ENCODE measurements at regions not wholly inside any gene's neighbourhood (a gene's known extent, or its start where the extent isn't known, plus 50 kb on each side); places are given as distances from the start of the nearest gene placed in this dataset.

DNA sequence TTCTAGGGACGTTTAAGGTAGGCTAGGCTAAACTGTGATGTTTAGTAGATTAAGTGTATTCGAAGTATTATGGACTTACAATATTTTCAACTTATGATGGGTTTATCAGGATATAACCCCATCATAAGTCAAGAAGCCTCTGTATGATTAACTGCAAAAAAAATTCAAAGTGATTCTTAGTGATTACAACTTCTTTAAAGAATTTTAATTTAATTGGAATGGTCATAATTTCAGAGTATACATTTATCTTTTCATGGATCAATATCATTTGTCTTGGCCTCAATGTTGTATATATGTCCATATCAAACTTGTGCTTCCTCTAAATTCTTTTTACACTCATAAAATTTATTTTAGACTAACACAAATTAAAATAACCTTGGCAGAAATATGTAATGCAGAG lies 183.3 kb upstream of the LRP1B start:
- TF ChIP-seq POLR2A (IDR thresholded peaks at IDR 0.05; ENCODE audit: low read length) (no peak), GATA1 (IDR thresholded peaks at IDR 0.05; ENCODE audit: low read depth, low read length) (no peak)
